Left ventricle myocardium inferior (tissue), 1 donor: ENCODE measurements at regions not wholly inside any gene's neighbourhood (a gene's known extent, or its start where the extent isn't known, plus 50 kb on each side); places are given as distances from the start of the nearest gene placed in this dataset.

Experiments
- DNase-seq: peaks from one replicate; pipeline ENCODE4 v3.0.0-alpha.2; 2020
- H3K27ac ChIP-seq: fragments of 200-600 bp; replicated peaks from 2 replicates; pipeline ENCODE4 v1.8.0; 2021
- H3K27me3 ChIP-seq: fragments of 200-600 bp; 2 replicates; pipeline ENCODE4 v1.8.0; 2021; ENCODE audit warnings: low read depth
- H3K36me3 ChIP-seq: fragments of 200-600 bp; 2 replicates; pipeline ENCODE4 v1.8.0; 2021
- H3K4me1 ChIP-seq: fragments of 200-600 bp; 2 replicates; pipeline ENCODE4 v1.8.0; 2021
- H3K4me3 ChIP-seq: fragments of 200-600 bp; 2 replicates; pipeline ENCODE4 v1.8.0; 2021; ENCODE audit warnings: mild to moderate bottlenecking, moderate library complexity
- H3K9me3 ChIP-seq: fragments of 200-600 bp; replicated peaks from 2 replicates; pipeline ENCODE4 v1.8.0; 2021
- intact Hi-C: fragments of 100-400 bp; cut with micrococcal nuclease; formaldehyde crosslinking; loops from one replicate; pipeline ENCODE4 v1.11.0; 2022
- TF ChIP-seq, protein P1 (sequence below): fragments of 200-600 bp; IDR thresholded peaks from 2 replicates; pipeline ENCODE4 v1.8.0; 2021; ENCODE audit warnings: antibody characterized with exemption, mild to moderate bottlenecking, borderline replicate concordance
- donor health status: DM: no; HTN: yes; CAD: no; lungs with severe emphysema.

DNA sequence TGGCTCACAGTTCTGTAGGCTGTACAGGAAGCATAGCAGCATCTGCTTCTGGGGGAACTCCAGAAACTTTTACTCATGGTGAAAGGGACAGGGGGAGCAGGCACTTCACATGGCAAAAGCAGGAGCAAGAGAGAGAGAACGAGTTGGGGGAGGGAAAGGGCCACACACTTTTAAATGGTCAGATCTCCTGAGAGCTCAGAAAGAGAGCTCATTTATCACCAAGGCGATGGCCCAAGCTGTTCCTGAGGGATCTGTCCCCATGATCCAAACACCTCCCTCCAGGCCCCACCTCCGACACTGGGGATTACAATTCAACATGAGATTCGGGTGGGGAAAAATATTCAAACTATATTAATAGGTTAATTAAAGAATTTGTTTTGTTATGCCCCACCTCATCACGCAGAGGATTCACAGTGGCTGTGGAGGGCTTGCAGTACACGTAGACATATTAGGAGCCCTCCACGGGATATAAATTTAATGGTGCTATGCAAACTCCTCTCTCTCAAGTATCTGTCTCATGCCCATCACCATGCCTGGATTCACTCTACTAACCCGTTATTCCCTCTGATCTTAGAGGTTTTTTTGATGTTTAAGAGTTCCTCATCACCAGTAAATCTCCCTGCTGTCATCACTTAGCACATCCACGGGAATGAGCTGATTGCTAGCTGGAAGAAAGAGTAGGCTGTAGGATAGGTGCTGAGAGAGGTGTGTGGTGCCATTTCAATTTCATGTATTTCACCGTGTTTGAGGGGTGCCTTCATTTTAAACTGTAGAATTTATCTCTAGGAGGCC lies 84.5 kb upstream of the ARHGAP28 start:
- H3K27me3 ChIP-seq, result peaks cover 13% of the 10 kb centered on the region
- intact Hi-C loops, result no loop called here
- no peak for DNase-seq

DNA sequence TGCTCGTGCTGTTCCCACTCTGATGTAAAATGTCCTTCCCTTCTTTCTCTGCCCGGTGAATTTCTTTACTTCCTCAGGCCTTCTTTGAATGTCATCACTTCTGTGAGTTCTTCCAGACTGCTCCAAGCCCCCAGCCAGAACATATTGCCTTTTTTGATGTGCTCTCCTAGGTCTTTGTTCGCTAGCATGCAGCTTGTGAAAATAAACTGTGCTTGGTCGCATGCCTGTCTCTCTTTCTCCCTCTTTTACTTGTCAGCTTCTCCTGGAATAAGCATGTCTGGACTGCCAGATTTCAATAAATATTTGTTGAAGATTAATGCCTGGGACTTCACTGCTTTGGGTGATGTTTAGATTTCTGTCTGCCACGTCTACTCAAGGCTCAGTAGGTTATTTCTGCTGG lies 82.7 kb upstream of the ARHGAP28 start:
- TF ChIP-seq, protein P1, sequence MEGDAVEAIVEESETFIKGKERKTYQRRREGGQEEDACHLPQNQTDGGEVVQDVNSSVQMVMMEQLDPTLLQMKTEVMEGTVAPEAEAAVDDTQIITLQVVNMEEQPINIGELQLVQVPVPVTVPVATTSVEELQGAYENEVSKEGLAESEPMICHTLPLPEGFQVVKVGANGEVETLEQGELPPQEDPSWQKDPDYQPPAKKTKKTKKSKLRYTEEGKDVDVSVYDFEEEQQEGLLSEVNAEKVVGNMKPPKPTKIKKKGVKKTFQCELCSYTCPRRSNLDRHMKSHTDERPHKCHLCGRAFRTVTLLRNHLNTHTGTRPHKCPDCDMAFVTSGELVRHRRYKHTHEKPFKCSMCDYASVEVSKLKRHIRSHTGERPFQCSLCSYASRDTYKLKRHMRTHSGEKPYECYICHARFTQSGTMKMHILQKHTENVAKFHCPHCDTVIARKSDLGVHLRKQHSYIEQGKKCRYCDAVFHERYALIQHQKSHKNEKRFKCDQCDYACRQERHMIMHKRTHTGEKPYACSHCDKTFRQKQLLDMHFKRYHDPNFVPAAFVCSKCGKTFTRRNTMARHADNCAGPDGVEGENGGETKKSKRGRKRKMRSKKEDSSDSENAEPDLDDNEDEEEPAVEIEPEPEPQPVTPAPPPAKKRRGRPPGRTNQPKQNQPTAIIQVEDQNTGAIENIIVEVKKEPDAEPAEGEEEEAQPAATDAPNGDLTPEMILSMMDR, result no peak
- peaks cover 13% of the 10 kb centered on the region for H3K27me3 ChIP-seq
- intact Hi-C loops, result no loop called here
- no peak overlapping the region for H3K27ac ChIP-seq
- no peaks in the 10 kb centered on the region for H3K36me3 ChIP-seq
- H3K4me3 ChIP-seq, result no peak overlapping the region
- no peaks in the 10 kb centered on the region for H3K4me1 ChIP-seq
- no peak for DNase-seq
- peaks cover 7% of the 10 kb centered on the region for H3K9me3 ChIP-seq

More for the DNA sequence above, 84.5 kb upstream of the ARHGAP28 start:
- Histone ChIP-seq H3K9me3 (peaks cover 7% of the 10 kb centered on the region), H3K4me3 (no peak overlapping the region), H3K36me3 (no peaks in the 10 kb centered on the region), H3K27ac (no peak overlapping the region), H3K4me1 (no peaks in the 10 kb centered on the region)
- TF ChIP-seq, protein P1, result no peak

DNA sequence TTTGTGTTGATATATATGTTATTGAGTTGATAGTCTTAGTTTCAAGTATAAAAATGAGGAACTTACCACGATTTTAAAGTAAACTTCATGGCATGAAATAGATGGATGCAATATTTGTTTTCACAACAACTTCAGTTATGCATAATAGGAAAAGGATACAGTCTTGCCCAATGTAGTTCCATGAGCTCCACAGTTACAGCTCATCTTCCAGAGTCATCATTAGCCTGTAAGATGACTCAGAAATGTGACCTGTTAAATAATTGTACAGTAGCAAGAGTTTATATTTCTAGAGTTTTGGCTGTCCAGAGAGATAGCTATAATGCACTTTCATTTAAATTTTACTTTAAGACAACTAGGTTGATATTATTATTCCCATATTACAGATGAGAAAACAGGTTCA lies 80.9 kb upstream of the ARHGAP28 start:
- H3K4me3 ChIP-seq, result no peak overlapping the region
- DNase-seq, result no peak
- TF ChIP-seq, protein P1, result no peak
- peaks cover 7% of the 10 kb centered on the region for H3K9me3 ChIP-seq
- H3K27me3 ChIP-seq, result peaks cover 13% of the 10 kb centered on the region
- no peak overlapping the region for H3K27ac ChIP-seq
- intact Hi-C loops, result no loop called here
- H3K4me1 ChIP-seq, result no peaks in the 10 kb centered on the region
- no peaks in the 10 kb centered on the region for H3K36me3 ChIP-seq

DNA sequence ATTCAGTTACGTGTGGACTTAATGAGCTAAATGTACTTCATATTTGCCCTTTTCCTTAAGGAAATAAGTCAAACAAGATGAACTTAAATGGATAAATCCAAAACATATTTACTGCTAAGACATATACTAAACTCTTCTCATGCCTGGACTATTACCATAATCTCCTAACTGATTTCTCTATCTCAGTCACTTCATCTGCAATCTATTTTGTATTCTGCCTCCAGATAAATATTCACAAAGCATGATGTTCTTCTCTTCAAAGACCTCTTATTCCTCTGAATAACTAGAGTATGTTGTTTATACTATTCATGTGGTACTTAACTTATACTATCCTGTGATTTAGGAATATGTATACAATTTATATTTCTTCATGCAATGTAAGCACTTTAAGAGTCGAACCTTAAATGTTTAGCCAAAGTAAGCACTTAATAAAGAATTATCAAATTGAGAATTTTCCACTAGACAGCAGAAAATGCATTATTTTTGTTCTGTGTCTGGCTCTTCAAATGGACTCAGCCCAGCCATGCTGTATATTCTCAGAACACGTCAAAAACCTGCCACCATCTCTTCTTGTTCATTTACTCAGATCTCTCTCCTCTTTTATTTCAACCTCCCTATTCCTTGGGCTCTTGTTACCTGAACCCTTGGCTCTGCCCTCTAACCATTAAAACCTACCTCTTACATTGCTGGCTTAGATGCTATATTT lies 79.9 kb upstream of the ARHGAP28 start:
- no peaks in the 10 kb centered on the region for H3K36me3 ChIP-seq
- no peaks in the 10 kb centered on the region for H3K9me3 ChIP-seq
- intact Hi-C loops, result no loop called here
- DNase-seq, result no peak
- TF ChIP-seq, protein P1, result no peak
- peaks cover 10% of the 10 kb centered on the region for H3K27me3 ChIP-seq
- no peak overlapping the region for H3K27ac ChIP-seq
- no peaks in the 10 kb centered on the region for H3K4me1 ChIP-seq
- no peak overlapping the region for H3K4me3 ChIP-seq

DNA sequence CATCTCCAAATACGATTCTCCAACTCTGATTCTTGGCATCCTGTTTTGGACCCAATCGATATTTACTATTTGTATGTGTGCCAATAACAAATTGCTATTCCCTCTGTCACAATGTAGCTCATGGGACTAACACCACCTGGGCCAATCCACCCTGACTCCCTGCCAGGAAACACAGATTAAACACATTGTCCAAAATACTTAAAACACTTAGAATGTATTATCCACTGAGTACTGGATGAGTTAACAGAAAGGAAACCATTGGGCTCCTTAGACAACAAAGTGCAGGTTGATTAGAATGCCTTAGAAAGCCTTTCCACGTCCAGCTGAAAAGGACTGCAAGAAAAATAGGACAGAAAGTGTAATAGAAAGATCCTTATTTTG lies 79.4 kb upstream of the ARHGAP28 start:
- Histone ChIP-seq H3K27ac (no peak overlapping the region), H3K36me3 (no peaks in the 10 kb centered on the region), H3K9me3 (no peaks in the 10 kb centered on the region), H3K4me1 (no peaks in the 10 kb centered on the region), H3K4me3 (no peak overlapping the region), H3K27me3 (peaks cover 5% of the 10 kb centered on the region)
- intact Hi-C loops, result no loop called here
- TF ChIP-seq, protein P1, result no peak
- no peak for DNase-seq
